NCI-H128 (cell line): ENCODE measurements at regions not wholly inside any gene's neighbourhood (a gene's known extent, or its start where the extent isn't known, plus 50 kb on each side); places are given as distances from the start of the nearest gene placed in this dataset.
"Not testable (repeated sequence)": the region's sequence is repeated elsewhere in the genome, so short reads cannot be mapped to it uniquely, and the experiment has no call there.

Source experiments
- DNase-seq: peaks from one replicate; lab custom pipeline; 2025; ENCODE audit not compliant: unreplicated experiment; lab: John Stamatoyannopoulos, UW

DNA sequence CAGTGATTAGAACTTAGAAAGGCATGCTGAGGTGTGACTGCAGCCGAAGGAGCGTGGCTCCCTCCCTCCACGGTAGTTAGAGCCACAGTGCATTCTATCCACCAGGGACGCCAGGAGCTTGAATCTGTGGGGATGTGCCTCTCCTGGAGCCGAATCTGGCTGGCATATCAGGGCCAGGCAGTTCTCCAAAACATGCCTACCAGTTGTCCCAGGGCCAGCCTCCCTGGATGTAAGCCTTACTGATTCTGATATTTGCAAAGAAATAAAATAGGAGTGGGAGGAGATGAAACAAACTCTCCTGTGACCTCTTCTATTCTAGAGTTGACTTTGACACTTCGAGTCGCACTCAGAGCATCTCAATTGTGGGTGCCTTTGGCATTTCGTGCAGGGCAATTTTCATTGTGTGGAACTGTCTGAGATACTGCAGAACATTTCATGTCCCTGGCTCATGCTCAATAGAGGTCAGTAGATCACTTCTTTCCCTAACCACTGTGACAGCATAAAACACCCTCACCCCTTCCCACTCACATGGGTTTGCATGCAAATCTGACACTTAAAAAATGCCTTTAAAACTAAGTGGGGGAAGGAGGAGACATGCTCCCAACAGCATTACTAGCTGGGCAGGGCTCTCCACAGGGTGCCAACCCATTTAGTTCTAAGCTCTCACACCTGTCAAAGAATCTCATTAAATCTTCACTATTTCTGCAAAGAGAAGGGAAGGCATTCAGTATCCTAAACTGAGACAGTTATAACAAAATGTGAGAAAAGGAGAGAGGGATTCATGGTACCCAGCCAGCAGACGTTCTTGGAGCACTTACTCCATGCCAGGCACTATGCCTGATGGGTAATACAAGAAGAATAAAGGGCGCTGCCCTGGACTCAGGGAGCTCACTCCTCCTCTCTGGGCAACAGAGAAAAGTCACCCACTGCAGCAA lies 378.9 kb downstream of the PREX1 start:
- DNase-seq = no peak

DNA sequence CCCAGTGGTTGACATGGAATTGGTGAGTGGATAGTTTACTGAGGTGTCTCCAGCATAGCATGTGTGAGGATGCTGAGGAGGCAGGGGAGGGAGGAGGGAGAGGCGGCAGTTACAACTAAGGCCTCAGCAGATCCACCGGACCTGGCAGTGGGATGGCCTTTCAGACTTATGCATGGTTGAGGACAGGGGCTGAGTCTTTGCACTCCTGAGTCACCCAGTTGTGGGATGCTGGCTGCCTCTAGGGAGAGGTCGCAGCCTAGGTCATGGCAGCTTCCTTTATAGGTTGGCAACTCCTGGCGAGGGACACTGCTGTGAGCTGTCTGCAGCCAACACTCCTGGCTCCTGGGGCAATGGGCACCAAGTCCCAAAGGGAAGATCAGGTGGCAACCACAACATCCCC lies 380.3 kb downstream of the PREX1 start:
- no peak for DNase-seq

DNA sequence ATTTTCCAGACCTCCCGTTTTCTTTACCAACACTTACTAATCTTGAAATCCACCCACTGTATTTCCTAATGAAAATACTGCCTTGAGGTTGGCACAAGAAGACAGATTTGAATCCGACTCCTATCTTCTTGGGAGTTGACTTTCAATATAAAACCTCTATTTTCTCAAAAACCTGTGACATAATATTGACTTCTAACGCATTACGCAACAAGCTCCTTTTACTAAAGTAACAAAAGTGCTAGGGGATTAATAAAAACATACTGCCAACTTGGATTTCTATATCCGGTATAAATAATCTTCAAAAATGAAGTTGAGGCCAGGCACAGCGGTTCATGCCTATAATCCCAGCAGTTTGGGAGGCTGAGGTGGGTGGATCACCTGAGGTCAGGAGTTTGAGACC lies 382.0 kb downstream of the PREX1 start:
- DNase-seq = no peak

DNA sequence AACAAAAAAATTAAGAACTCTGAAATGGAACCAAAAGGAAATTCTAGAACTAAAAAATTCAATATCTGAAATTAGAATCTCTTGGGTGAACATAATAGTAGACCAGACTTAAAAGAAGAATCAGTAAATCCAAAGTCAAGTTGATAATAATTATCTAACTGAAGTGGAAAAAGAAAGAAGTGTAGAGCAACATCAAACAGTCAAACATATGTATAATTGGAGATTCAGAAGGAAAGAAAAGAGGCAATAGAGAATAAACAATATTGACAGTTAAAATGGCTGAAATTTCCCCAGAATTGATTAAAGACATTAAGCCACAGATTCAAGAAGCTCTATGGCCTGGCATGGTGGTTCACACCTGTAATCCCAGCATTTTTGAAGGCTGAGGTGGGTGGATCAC lies 383.6 kb downstream of the PREX1 start:
- DNase-seq = no peak

DNA sequence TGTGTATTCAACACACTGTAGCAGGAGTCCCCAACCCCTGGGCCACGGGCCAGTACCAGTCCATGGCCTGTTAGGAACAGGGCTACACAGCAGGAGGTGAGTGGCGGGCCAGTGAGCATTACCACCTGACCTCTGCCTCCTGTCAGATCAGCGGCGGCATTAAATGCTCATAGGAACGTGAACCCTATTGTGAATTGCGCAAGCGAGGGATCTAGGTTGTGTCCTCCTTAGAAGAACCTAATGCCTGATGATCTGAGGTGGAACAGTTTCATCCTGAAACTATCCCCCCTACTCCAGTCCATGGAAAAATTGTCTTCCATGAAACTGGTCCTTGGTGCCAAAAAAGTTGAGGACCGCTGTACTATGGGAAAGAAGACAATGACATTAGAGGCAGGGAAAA lies 386.9 kb downstream of the PREX1 start:
- DNase-seq = no peak

DNA sequence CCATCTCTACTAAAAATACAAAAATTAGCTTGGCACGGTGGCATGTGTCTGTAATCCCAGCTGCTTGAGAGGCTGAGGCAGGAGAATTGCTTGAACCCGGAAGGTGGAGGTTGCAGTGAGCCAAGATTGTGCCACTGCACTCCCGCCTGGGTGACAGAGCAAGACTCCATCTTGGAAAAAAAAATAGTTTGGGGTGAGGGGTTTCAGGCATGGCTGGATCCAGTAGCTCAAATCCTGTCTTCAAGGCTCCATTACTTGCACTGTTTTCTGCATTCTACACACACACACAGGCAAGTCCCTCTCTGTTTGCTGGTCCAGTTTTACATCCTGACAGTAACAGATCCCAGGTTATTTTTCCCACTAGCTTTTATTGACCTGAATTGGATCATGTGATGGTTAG lies 387.5 kb downstream of the PREX1 start:
- not testable (repeated sequence) for DNase-seq

DNA sequence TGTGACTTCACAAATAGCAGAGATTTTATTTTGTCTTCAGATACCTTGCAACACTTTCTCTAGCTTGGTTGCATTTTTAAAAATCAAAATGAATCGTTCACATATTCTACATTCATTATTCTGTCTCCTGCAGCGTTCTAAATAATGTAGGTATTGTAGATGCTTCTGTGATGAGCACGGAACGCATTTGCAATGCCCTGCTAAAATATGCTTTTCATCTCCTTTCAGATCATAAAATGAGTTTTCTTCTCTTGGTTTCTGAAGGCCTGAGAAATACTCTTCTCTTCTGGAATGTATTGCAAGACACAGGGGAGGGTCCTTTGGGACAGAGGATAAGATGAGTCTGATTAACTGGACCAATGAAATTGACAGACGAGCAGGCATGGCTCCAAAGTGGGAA lies 390.7 kb downstream of the PREX1 start:
- no peak for DNase-seq

DNA sequence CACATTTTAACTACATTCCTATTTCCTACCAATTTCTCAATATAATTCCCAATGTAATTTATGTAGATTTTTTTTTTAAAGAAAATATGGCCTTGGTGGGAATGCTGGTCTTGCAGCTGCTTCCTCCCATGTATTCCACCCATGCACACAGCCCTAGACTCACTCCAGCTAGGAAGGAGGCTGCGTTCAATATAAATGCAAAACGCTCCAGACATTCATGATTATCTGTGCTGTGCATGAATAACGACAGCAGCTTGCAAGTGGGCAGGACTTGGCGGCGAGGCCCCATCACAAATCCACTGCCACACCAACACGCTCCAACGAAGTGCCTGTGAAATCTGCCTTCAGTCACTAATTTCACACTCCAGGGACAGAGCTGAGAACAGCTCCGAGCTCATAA lies 391.2 kb downstream of the PREX1 start:
- not testable (repeated sequence) for DNase-seq

DNA sequence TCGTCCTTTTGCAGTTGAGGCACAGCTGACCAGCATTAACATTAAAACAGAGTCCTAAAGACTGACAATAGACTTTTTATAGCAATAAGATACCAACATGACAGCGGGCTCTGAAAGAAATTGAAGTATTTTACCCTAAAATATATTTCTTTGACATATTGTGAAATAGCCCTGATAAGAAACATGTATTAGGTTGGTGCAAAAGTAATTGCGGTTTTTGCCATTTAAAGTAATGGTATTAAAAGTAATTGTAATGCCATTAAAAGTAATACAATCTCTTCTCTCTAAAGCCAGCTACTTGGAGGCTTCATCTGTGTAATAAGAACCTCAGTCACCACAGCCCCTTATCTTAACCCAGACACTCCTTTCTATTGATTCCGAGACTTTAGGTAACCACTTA lies 394.6 kb downstream of the PREX1 start:
- no peak for DNase-seq

DNA sequence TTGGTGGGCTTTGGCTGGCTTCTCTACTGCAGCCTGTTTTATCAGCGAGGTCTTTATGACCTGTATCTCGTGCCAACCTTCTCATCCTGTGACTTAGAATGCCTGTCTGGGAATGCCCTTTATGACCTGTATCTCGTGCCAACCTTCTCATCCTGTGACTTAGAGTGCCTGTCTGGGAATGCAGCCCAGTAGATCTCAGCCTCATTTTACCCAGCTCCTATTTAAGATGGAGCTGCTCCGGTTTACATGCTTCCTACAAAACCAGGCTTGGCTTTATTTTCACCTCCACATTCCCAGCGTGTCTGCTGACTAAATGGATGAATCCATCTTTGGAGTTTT lies 395.3 kb downstream of the PREX1 start:
- DNase-seq = no peak

DNA sequence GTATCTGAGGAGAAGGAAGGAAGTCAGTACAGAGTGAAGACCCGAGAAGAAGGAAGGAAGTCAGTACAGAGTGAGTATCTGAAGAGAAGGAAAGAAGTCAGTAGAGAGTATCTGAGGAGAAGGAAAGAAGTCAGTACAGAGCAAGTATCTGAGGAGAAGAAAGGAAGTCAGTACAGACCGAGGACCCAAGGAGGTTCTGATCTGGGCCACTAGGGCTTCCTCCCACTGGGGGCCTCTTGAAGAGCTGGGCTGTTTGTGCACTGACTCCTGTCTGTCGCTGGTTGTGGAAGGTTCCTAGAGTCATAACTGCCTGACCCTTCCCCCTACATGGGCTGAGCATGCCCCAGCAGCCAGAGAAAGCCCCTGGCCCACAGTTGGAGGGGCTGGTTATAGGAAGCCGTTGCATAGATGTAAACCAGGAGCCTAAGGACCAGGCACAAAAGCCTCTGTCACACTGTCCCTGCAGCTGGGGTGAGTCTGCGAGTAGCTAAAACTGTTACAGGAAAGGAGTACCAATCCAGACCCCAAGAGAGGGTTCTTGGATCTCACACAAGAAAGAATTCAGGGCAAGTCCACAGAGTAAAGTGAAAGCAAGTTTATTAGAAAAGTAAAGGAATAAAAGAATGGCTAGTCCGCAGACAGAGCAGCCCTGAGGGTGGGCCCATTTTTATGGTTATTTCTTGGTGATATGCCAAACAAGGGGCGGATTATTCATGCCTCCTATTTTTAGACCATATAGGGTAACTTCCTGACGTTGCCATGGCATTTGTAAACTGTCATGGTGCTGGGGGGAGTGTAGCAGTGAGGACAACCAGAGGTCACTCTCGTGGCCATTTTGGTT lies 395.9 kb downstream of the PREX1 start:
- no peak for DNase-seq

DNA sequence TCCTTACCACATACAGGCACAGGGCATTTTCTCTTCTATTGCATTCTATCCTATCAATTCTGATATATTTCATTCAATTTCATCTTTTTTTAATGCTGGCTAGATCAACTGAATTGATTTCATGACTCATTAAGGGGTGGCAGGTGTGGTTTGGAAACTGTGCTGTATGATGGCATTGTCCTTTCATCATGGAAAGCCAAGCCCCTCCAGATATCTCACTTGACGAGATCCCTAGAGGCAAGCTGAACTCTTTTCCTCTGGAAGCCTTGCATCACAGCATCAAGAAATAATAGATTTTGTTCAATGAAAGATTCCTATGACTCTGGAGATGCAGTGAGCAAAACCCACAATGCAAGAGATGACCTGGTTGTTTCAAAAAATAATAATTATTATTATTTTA lies 401.2 kb downstream of the PREX1 start:
- no peak for DNase-seq

DNA sequence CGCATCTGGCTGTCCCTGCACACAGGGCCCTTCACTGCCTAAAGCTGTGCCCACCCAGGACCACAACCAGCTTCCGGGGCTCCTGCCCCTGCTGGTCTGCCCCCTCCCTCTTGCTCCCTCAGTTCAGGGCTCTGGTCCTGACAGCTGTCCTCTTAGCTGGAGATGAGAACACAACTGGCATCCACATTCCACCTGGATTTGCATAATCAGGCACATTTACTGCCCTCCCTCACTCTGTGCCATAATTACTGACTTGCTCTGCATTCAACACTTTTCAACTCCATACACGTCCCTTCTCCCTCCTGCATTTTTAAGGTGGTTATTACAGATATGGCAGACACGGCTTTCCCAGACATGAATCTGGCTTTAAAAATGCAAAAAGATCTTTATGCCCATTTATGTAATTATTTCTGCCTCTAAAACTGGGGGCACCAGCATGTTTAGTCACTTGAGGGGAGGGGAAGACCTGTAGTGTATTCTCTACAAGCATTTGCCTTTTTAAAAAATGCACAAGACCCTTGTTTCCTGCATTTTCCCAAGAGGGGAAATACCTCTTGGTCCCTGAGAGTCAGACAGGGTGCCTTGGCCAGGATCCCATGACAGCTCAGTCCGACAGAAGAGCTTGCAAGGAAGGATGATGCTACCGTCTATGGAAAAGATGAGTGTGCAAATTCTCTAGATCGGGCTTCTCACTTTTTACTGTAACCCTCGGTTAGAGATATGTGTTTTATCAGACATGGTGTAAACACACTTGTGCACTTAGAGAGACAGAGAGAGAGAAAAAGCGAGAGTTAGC lies 401.8 kb downstream of the PREX1 start:
- DNase-seq = no peak

DNA sequence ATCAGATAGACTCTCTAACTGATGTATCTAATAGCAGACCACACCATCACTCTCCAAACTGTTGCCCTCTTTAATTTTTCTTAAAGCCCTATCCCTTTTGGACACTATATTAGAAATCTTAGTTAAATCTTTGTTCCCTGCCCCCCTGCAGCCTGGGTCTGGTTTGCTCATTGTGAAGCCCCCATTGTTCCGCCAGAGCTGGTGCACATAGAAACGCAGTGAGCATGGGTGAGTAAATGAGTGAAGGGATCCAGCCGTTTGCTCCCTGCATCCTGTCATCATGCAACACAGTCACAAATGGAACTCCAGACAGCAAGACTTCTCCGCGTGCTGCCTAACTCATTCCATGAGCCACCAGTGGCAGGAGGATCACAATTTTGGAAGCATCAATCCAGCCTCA lies 402.5 kb downstream of the PREX1 start:
- DNase-seq = no peak

DNA sequence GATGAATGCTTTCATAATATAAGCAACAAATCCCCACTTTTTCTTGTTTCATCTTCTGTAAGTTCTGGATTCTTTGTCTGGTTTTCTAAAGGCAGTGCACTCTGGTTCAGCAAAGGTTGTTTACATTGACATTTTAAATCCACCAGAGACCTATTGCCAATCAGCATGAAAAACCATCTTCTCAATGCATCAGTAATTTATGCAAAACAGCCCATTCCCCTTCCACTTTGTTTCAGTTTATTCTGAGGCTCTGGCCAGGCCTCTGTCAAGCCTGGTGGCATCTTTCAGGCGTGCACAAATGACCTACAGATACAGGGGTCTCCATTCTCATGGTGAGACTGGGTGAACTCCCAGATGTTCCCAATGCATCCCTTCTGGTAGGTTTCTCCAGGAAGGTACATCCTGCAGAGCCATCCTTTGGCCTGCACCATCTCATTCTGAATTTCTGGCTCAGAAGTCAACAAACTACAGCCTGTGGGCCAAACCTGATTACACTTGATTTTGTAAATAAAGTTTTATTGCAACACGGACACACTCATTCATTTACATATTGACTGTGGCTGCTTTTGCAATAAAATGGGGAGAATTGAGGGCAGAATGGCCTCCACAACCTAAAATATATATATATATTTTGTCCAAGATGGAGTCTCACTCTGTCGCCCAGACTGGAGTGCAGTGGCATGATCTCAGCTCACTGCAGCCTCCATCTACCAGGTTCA lies 405.4 kb downstream of the PREX1 start:
- no peak for DNase-seq

DNA sequence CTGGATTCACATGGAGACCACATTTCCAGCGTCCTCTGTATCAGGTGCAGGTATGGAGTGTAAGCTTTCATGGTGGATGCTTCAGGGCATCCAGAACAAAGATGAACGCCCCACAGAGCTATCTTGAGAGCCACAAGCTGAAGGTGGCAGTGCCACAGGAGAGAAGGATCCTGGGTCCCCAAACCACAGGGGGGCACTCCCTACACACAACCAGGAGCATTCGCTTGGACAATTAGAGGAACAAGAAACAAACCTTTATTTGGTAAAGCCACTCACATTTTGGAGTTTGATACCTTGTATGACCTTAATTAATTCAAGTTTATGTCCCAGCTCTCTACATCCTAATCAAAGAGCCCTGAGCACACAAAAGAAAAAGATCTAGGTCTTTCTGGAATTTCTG lies 406.3 kb downstream of the PREX1 start:
- no peak for DNase-seq

DNA sequence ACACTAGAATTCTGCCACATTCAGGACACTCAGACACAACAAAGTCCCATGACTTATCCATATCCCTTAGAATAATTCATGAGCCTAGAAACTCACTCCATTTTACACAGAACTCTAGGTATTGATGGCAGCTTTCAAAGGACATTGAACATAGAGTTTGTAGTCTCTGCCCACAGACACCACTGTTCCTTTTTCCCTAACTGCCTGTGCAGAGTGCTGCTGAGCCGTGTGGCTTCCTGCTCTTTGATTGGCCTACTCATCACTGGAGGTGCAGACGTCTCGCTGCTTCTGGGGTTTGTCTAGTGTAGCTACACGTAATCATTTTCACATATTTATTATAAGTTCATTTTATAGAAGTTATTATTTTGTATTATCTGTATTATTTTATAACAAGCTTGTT lies 407.6 kb downstream of the PREX1 start:
- DNase-seq = no peak

DNA sequence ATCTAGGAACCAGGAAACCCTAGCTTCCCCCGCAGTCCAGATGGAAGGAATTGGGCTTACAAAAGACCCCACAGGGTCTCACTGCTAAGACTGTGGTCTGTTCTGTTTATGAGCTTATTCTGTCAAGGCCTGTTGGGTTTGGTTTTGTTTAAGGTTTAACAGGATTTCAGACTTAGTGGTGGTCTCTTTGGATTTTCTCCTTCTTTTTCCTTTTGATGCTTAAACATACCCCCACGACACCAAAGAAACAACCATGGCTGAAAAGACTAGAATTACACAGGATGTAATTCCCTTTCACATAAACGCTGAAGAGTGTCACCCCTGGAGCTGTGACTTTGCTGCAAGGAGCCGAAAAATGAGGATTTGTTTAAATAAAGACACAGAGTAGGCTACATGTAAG lies 408.6 kb downstream of the PREX1 start:
- DNase-seq = no peak

DNA sequence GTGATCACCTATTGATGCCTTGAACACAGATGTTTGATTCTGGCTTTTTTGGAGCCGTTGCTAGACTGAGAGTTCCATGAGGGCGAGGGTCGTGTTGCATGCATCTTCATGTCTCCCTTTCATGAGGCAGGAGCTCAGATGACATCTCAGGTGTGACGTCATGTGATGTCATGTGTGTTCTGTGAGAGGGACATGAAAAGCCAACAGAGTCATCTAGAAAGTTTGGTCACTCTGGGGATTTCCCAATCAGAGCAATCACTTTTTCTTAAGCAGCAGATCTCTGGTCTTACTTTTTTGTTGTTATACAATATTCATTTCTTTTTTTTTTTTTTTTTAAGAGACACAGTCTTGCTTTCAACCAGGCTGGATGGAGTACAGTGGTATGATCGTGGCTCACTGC lies 411.8 kb downstream of the PREX1 start:
- DNase-seq = no peak

DNA sequence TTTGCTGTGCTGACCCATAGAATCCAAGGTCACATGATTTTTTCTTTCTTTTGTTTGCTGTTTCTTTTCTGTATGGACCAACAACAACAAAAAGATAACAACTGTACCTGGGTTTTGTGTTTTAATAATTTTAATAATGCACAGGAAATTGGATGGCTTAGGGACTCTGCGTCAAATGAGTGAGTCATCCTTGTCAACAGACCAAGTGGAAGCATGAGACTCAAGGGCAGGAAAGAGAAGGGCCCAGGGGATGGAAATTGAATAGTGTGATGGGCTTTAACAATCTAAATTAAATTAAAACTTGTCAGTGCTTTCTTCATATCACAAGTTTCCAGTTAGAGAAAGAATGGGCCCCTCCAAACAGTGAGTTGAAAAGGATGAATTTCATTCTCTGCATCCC lies 413.0 kb downstream of the PREX1 start:
- DNase-seq = no peak
